ENCODE measurements at regions not wholly inside any gene's neighbourhood (a gene's known extent, or its start where the extent isn't known, plus 50 kb on each side); places are given as distances from the start of the nearest gene placed in this dataset.
"Not testable (repeated sequence)": the region's sequence is repeated elsewhere in the genome, so short reads cannot be mapped to it uniquely, and the experiment has no call there.

DNA sequence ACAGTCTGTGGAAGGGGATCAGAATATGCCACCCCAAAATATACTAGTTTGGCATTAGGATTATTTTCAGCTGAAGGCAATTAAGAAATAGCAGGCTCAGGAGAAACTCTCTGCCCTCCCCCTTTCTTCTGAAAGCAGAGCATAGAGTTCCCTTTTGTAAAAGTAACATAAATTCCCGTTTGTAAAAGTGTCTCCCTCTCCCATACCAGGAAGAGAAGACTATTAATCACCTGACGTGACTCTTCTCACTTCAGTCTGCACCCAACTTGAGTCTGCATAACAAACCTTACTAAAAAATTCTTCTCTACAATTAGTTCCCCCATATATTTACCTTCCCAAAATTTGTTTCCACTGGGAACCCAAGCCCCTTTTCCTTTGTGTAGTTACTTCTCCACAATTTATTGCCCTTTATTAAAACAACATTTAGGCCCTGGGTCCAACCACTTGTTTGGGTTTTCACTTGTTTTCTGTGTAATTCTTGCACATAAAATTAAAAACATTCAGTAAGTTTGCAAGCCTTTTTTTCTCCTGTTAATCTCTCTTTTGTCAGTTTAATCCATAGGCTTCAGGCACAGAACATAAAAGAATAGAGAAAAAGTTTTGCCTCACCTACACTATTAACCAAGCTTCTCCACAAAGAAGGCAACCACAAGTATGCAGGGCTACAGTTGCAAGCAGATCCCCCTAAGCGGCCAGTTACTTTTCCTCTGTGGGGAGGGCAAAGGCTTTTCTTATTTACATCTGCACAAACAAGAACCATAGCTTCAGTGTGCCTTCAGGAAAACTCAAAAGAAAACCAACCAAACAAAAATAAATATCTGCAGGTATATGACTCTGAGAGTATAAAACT lies 73.8 kb upstream of the EPCAM start:
- no peak for DNase-seq

DNA sequence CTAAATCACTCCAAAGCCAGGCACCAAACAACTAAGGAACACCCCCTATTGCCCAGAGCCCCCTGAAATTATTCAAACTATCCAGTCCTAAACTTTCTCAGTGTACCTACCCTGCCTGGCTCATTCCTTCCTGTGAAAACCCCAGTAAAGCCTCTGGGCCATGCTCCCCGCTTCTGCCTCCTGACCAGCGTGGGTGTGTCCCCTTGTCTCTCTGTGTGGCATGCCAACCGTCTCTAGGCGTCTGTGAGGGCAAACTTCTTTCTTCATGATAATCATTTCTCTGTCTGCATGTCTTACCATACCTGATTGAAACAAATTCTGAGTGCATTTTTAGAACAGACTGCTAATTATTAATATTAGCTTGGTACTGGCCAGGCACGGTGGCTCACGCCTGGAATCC lies 75.1 kb upstream of the EPCAM start:
- no peak for DNase-seq

DNA sequence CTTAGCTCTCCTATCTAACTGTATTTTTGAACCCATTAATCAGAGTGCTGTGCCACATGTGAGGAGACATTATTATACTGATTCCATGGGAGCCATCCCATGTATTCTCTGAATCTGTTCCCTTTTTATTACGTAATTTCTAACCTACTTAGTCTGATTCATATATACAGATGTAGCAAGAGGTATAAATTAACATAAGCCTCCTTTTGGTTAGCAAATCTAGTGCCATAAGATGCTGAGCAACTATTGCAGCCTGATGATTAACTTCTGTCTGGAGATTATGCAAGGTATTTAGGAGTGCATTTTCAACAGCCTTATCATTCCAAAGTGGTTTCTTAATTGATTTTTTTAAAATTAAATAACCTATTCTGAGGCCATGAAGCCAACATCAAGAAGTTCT lies 80.2 kb upstream of the EPCAM start:
- DNase-seq, result no peak

DNA sequence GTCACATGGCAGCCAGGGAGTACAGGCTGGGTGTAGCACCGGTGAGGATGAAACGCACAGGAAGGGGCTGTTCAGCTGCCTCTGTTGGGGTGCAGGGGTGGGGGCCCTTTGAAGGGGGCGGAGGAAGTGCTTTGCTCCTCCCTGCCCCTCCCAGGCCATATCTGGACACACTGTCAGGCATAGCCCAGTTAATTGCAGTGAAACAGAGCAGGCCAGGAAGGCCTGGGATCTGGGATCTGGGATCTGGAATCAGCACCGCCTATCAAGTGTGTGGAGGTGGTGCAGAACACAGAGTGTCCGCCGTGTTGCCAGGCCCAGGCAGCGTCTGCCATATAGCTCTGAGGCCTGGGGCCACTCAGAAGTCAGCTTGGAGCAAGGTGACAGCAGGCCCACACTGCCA lies 85.5 kb upstream of the EPCAM start:
- no peak for DNase-seq

DNA sequence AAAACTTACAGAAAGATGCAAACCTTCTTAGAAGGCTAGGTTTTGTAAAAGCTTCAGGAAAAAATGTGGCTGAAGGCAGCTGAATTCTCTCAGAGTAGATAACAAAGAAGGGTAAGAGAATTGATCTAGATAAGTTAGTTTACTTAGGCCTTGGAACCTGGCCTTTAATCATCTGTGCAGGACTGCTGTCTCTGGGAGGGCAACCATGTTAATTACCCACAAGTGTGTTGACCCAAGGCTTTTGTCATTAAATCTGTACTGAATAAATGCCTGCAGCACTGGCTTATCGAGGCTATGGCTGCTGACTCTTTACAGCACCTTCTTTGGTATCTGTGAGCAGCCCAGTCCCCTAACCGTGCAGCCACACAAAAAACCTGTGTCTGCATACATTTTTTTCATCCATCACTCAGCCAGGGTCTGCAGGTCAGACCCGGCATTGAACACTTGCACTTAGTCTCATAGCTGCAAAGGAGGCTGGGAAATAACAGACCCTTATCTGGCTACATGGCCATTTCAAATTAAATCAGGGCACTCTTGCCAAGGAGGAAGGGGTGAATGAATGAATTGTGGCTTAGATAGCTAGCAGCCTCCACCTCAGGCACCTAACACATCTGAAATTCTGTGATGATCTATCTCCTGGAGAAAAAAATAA lies 86.4 kb upstream of the EPCAM start:
- DNase-seq, result no peak

DNA sequence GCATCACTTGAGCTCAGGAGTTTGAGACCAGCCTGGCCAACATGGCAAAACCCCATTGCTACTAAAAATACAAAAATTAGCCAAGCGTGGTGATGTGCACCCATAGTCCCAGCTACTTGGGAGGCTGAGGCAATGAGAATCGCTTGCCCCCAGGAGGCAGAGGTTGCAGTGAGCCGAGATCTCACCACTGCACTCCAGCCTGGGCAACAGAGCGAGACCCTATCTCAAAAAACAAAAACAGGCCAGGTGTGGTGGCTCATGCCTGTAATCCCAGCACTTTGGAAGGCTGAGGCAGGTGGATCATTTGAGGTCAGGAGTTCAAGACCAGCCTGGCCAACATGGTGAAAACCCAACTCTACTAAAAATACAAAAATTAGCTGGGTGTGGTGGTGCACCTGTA lies 89.6 kb upstream of the EPCAM start:
- DNase-seq, result not testable (repeated sequence)

DNA sequence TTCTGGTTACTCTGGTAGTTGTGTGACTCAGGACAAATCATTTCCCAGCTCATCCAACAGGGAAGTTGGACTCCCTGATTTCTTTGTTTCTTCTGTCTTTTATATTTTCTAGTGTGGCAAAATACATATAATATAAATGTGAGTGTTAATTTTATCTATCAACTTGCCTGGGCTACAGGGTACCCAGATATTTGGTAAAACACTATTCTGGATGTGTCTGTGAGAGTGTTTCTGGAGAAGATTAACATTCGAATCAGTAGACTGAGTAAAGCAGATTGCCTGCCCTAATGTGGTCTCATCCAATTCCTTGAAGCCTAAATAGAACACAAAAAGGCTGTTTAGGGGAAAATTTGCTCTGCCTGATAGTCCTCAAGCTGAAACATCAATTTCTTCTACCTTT lies 91.1 kb upstream of the EPCAM start:
- DNase-seq, result no peak

DNA sequence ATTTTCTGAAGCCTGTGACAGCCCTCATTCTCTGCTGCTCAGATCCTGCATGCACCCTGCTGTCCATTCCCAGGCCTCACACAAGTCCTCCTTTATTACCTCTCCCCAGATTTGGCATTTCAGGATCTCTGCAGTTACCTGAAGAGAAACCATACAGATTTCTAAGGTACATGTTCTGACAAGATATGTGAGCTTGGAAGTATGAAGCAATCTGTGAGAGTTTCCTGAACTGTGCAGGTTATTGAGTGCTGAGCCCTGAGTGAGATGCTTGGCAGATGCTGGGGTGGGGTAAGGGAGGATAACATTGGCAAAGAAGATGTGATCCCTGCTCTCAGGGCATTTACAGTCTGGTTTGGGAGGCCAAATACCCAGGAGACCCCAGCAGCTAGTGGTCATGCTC lies 91.9 kb upstream of the EPCAM start:
- no peak for DNase-seq

DNA sequence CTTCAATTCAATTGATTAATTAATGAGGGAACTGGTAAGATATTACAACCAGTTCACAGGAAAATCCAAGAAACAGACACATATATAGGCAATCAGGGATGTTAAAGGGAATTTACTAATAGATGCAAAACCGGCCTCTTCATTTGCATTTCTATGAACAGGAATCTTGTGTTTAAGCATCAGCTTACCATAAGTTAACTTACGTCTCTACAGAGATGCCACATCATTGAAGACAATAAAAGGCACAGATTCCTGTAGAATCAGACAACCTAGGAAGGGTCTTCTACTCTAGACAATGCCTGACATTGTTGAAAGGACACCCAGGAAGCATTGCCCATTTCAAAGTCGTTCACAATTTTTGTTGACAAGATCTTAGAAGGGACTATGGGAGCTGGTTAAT lies 93.0 kb upstream of the EPCAM start:
- no peak for DNase-seq

DNA sequence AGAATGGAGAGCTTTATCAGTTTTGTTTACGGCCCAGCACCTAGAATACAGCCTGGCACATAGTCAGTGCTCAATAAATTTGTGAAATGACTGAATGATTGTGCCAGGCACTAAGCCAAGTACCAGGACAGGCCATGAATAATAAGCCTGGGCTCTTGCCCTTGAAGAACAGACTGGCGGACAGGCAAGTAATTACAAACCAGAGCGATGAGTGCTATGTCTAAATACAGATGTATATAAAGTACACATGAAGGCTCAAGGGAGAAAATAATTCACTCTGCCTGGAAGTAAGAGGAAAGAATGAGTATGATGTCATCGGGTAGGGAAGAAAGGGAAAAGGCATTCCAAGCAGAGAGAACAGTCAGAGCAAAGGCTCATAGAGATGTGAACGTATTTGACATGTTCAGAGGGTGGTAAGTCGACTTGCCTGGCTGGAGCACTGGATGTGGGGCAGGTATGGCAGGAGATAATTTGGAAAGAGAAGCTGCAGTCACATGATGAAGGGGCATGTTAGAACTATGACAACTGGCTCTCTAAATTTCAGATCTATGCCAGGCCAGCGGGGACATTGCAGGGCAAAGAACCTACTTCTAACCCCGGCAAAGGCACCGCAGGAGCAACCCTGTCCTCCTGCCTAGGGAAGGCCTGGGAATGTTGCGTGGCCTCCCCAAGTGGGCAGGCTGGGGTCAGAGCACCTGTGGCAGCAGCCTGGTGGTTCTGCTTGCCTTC lies 94.9 kb upstream of the EPCAM start:
- no peak for DNase-seq

DNA sequence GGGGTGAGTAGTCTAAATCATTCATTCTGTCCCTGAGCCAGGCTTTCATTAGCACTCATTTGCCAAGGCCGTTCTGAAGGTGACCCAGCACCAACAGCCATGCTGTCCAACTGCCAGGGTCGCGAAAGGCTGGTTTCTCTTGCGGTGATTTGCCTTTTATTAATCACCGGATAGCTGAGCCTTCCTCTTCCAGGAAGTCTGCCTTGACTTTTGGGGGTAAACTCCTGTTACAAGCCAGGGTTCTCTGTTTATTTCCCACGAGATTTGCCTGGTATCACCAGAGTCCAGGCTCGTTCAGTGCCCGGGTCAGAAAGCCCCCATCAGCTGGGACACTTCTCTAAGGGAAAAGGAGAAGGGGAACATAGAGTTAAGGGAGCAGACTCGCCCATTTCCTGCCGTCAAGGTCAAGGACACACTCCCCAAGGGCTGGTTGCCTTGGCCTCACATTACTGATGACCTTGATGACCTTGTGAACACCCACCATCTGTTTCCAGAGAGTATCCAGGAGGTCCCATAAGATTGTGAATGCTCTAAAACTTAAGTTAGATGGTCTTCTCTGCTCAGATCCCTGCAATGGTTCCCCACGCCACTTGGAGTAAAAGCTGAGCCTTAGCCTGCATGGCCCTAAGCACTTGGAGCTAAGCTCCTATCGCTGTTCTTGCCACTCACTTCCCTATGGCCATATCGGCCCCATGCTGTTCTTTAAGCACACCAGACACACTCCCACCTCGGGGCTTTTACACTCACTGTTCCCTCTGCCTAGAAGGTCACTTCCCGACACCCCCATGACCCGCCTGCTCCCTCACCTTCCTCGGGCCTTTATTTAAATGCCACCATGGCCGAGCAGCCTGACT lies 96.0 kb upstream of the EPCAM start:
- no peak for DNase-seq

DNA sequence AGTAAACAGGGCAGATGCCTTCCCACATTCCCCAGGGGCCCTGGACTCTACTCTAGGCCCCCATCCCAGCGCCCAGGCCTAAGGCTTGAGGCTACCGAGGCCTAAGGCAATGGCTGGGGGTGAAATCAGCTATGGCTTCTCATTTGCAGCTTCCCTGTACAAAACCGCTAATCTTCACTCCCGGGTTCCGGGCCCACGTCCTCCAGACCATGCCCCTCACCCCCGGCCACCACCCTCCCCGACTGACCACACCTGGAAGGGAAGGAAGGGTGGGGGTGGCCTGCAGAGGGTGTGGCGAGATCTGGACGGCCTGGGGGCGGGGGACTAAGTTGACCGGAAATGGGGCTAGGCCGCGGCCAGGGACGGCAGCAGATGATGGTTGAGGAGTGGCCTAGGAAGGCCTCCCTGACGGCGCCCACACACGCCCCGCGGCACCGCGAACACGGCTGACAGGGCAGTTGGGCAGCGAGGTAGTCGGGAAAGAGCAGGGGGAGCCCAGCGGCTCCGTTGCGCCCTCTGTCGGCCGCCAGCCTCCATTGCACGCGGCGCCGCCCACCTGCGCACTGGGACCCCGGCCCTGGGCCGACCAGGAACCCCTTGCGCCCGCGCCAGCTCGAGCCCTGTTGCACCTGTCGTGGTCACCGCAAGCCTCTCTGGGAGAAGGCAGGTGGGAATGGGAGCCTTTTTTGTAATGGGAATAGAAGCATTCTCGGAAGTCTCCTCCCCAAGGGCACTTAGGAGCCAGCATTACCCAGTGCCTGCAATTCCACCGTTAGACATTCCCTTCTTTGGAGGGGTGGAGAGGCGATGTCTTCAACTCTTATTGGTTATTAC lies 95.9 kb upstream of the CALM2 start:
- DNase-seq, result peak; percentile 32

DNA sequence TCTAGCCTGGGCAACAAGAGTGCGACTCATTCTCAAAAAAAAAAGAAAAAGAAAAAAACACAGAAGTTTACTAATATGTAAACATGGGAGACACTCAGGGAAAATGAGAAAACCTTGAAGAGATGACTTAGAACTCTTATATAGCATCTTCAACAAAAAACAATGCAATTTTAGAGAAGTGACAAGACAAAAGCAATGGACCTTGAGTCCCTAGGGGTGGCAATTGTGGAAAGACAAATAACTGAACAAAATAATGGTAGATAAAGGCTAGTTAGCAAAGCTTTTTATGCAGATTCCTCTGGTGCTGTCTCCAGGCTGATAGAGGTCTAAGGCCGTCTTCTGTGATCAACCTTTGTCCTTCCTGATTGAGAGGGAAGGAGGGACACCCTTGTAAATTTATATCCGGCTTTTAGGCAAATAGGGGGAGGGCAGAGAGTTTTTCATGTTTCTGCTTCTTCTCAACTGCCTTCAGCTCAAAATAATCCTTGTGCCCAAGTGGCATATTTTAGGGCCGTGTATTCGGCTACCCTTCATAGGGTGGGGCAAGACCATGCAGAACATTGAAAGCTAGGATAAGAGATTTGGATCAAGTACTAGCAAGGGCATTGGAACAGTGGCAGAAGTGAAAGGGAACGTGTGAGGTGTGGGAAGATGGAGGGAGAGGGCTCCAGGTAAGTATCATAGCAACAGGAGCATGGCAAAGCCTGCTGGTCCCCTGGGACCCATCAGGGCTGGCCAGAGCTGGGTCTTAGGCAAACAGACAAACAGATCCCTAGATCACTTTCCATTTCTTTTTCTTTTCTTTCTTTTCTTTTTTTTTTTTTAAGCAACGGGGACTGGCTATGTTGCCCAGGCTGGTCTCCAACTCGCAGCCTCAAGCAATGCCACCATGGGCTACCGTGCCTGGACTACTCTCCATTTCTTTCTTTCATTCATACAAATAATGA lies 95.0 kb upstream of the CALM2 start:
- DNase-seq, result no peak

DNA sequence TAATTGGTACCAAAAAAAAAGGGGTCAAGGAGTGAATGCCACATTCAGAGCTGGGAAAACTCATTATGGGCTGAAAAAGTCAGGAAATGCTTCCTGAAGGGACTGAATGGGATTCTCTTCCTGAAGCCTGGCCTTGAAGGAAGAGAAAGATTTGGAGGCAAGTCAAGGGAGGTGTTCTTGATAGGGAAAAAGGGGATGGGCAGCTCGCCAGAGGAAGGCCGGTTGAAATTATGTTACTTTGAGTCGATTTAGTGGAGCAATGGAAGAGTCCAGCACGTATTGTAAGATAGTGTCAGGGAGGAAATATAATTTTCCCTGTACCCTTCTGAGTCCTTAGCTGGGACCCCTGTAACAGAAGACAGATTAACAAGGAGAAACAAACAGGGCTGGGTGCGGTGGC lies 94.1 kb upstream of the CALM2 start:
- DNase-seq, result no peak

DNA sequence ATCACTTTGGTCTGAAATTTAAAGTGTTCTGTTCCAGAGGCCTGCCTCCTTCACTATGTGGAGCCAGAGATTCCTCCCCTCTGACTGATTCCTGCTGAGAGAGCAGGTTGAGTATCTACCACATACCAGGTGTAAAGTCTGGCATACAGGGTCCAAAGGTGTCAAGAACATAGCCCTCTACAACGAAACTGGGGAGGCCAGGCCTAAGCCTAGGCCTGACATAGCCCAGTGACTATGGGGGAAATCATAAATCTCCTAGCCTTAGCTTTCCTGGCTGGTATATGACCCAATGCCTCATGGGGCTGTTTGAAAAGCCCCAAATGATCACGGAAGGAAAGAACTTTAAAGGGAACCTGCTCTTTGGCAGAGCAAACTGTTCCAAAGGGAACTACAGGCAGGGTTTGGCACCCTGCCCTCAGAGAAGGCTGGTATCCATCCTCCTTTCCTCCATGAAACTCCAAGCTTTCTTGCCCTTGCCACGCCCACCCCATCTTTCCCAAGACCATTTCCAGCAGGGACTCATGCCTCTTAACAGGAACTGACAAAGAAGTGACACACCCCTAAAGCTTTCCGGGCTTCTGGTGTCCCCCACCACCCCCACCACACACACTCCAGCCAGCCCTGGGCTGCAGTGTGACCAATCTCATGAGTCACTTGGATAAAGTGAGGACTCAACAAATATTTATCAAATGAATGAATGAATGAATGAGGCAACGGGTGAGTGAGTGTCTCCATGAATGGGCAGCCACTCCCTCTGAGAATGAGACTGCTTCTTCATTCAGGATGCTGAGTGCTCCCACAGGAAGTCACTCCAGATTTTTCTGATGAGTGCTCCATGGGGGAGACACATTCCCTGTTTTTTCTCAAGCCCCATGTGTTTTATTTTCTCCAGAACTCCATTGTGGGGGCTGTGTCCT lies 93.3 kb upstream of the CALM2 start:
- no peak for DNase-seq

DNA sequence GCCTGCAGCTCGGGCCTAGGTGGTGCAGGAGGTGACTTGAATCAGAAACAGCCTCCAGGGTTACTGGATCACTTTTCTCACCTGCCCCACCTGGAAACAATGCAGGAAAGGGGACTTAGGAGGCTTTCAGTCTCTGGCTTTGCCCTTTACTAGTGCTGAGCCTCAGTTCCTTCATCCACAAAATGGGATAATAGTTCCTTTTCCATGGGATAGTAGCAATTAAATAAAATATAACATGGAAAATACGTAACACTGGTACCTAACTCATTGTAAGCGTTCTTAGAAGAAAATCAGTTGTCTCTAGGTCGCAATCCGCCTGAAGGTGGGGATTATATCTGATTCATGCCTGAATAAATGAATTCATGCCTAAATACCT lies 91.4 kb upstream of the CALM2 start:
- DNase-seq, result no peak

DNA sequence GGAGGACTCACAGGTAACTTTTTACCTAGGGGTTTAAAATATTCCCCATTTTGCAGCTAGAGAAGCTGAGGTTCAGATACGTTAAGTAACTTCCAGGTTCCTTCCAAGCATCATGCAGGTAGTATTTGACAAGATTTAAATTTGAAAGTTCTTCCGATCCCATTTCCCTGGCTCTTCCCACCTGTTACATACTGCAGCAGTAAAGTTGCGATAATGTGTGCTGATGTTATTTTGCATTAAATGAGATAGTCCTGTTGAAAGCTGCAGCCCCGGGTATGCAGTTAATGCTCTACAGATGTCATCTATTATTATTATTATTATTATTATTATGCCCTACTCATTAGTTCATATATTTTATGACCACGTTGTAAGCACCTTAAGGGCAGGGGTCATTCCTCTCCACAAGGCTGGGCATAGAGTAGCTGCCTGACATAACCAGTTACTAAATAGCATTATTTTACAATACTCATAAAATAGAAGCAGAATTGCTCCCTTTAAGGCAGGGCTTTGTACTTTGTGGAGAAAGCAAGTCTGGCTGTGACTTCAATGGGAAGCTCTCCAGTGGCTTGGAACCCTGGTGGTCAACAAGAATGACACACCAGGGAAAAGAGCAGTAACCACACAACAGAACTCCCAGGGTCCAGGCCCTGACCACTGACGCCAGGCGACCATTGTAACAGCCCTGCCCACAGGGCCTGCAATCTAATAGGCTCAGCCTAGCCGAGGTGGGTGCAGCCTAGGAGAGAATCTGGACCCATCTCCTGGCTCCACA lies 90.8 kb upstream of the CALM2 start:
- no peak for DNase-seq

DNA sequence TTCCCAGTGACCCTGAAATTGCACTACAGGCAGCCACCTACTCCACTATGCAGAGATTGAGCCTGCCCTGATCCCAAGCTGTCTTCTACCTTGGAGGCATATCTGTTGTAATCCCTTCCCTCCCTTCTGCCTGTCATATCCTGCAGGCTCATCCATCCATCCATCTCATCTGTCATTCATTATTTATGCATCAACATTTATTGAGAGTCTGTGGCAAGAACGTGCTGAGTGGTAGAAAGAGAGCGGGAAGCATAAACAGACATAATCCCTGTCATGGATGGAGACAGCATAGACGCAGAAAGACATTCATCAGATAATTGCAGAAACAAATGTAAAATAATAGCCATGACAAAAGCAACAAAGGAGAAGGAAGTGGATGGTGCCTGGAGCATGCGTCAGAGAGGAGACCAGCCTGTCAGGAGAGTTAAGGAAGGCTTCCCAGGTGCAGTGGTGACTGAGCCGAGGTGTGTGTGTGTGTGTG lies 89.5 kb upstream of the CALM2 start:
- peak; percentile 40 for DNase-seq

DNA sequence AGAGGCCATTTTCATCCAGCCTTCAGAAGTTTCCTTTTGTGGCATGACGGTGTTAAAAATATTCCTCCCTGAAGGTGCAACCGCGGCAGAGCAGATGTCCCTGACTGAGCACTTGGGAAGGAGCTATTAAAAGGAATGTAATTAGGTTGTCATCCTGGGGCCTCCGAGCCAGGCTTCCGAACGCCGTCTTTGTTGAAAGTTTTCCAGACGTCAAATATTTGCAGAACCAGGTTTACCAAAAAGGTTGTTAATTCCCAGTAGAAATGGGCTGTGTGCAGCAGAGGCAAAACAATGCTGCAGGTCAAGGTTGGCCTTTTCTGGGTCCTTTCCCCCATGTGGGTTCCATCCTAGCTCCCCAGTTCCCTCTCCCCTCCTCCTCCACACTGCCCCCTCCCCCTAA lies 88.8 kb upstream of the CALM2 start:
- no peak for DNase-seq
